Activated CD4-positive, alpha-beta T cell treated with anti-CD3 and anti-CD28 coated beads, Interleukin-2, amount 10 ng/mL, durations not matched to agents 24 days and 14 days (primary cell): ENCODE measurements at regions not wholly inside any gene's neighbourhood (a gene's known extent, or its start where the extent isn't known, plus 50 kb on each side); places are given as distances from the start of the nearest gene placed in this dataset.
"Not testable (repeated sequence)": the region's sequence is repeated elsewhere in the genome, so short reads cannot be mapped to it uniquely, and the experiment has no call there.

ENCODE experiments used
- DNase-seq: peaks from one replicate; pipeline ENCODE4 v3.0.0; 2022
- H3K27ac Mint-ChIP-seq: one replicate; pipeline ENCODE4 v1.8.0; 2022; ENCODE audit warnings: mild to moderate bottlenecking, mixed read lengths
- H3K27me3 Mint-ChIP-seq: one replicate; pipeline ENCODE4 v1.8.0; 2022; ENCODE audit warnings: mixed read lengths
- H3K36me3 Mint-ChIP-seq: one replicate; pipeline ENCODE4 v1.8.0; 2022; ENCODE audit warnings: low read depth, mild to moderate bottlenecking, mixed read lengths
- H3K4me1 Mint-ChIP-seq: one replicate; pipeline ENCODE4 v1.8.0; 2021; ENCODE audit warnings: mixed read lengths
- H3K4me3 Mint-ChIP-seq: one replicate; pipeline ENCODE4 v1.8.0; 2022; ENCODE audit warnings: mild to moderate bottlenecking, moderate library complexity, mixed read lengths
- H3K9me3 Mint-ChIP-seq: one replicate; pipeline ENCODE4 v1.8.0; 2021; ENCODE audit warnings: mixed read lengths
- intact Hi-C: fragments of 100-400 bp; cut with micrococcal nuclease; formaldehyde crosslinking; loops from one replicate; pipeline ENCODE4 v1.15.1; 2023

GRCh38 chrX:13428053-13428786, 108.4 kb upstream of the ATXN3L start:
- Mint-ChIP-seq H3K27ac (no peak overlapping the region), H3K9me3 (no peaks in the 10 kb centered on the region), H3K4me1 (peaks cover 5% of the 10 kb centered on the region), H3K36me3 (no peaks in the 10 kb centered on the region), H3K4me3 (no peak overlapping the region), H3K27me3 (no peaks in the 10 kb centered on the region)
- intact Hi-C loops, result no loop called here
- no peak for DNase-seq

DNA sequence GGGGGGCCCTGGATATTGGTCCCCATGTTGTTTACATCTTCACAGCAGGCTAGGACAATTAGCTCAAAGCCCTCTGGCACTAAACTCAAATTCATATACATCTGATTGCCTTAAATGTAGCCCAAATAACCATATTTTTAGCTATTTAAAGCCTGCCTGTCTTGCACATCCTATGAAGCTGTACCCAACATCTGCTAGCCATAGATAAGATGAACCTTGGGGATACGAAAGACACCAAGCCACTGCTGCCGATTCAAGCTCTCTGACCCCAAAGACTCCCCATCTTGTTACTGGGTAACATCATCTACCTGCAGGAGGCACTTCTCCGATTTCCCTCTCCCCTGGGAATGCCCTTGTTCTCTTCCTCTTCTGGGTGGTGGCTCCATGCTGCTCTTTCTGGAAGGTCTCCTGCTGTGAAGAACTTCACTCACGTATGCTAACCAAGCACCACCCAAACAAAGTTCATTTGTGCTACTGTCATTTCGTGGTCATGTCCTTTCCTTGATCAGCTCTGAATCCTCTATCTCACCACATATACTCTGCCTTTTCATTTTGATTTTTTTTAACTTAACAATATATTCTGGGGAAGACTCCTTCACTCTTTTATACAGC, 107.7 kb upstream of the ATXN3L start:
- H3K36me3 Mint-ChIP-seq, result no peaks in the 10 kb centered on the region
- H3K27ac Mint-ChIP-seq, result no peak overlapping the region
- no peaks in the 10 kb centered on the region for H3K27me3 Mint-ChIP-seq
- H3K4me1 Mint-ChIP-seq, result peaks cover 5% of the 10 kb centered on the region
- no peaks in the 10 kb centered on the region for H3K9me3 Mint-ChIP-seq
- DNase-seq, result no peak
- no peak overlapping the region for H3K4me3 Mint-ChIP-seq
- intact Hi-C loops, result no loop called here

DNA sequence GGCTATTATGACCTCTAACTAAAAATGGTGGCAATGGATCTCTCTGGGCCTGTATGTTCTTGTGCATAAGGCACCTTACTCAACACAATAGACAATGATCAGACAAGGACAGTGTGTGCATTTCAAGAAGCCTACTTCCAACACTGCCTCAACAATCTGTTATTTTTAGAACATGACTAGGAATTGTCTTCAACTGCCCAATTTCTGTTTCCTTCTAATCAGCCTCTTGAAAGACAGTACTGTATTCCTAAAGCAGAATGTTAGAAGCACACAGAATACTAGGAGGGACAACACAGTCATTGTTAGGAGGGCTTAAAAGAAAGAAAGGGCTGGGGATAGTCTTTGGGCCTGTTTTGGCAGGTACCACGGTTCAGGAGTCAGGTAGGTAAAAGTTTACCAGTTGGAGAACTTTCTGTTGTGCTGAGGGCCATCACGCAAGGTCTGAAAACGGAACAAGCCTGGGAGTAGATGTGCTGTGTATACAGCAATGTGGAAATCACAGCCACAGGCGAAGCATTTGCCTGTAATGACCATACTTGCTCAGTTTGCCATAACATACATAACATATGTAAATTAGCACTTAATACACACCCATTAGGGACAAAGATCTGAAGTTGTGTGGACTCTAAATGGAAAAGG, 100.8 kb upstream of the ATXN3L start:
- no peaks in the 10 kb centered on the region for H3K27me3 Mint-ChIP-seq
- no peak overlapping the region for H3K27ac Mint-ChIP-seq
- H3K9me3 Mint-ChIP-seq, result no peaks in the 10 kb centered on the region
- H3K4me3 Mint-ChIP-seq, result no peak overlapping the region
- intact Hi-C loops, result no loop called here
- peaks cover 1% of the 10 kb centered on the region for H3K36me3 Mint-ChIP-seq
- peaks cover 4% of the 10 kb centered on the region for H3K4me1 Mint-ChIP-seq
- no peak for DNase-seq

GRCh38 chrX:13419918-13420317, 100.1 kb upstream of the ATXN3L start:
- Mint-ChIP-seq H3K4me1 (peaks cover 4% of the 10 kb centered on the region), H3K27ac (no peak overlapping the region), H3K36me3 (peaks cover 1% of the 10 kb centered on the region), H3K4me3 (no peak overlapping the region), H3K27me3 (no peaks in the 10 kb centered on the region), H3K9me3 (no peaks in the 10 kb centered on the region)
- intact Hi-C loops, result no loop called here
- no peak for DNase-seq

DNA sequence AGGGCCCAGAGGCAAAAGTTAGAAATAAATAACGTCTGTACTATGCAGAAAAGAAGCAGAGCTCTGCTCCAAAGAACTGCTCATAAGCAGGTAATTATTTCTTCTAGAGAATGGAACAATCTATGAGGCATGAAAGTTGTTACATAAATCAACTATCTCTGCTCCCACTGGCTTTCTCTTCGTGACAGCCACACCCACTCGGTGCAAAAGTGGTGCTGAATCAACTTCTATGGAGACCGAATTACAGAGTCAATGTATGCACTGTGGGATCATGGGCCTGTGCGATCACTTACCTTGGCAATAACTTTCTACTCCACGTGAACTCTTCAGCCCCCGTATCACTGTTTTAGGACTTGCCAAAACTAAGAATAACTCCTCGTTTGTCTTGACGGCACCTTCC, 99.4 kb upstream of the ATXN3L start:
- Mint-ChIP-seq H3K4me1 (peaks cover 4% of the 10 kb centered on the region), H3K27me3 (no peaks in the 10 kb centered on the region), H3K9me3 (no peaks in the 10 kb centered on the region), H3K4me3 (no peak overlapping the region), H3K27ac (no peak overlapping the region), H3K36me3 (peaks cover 1% of the 10 kb centered on the region)
- no peak for DNase-seq
- intact Hi-C loops, result no loop called here

DNA sequence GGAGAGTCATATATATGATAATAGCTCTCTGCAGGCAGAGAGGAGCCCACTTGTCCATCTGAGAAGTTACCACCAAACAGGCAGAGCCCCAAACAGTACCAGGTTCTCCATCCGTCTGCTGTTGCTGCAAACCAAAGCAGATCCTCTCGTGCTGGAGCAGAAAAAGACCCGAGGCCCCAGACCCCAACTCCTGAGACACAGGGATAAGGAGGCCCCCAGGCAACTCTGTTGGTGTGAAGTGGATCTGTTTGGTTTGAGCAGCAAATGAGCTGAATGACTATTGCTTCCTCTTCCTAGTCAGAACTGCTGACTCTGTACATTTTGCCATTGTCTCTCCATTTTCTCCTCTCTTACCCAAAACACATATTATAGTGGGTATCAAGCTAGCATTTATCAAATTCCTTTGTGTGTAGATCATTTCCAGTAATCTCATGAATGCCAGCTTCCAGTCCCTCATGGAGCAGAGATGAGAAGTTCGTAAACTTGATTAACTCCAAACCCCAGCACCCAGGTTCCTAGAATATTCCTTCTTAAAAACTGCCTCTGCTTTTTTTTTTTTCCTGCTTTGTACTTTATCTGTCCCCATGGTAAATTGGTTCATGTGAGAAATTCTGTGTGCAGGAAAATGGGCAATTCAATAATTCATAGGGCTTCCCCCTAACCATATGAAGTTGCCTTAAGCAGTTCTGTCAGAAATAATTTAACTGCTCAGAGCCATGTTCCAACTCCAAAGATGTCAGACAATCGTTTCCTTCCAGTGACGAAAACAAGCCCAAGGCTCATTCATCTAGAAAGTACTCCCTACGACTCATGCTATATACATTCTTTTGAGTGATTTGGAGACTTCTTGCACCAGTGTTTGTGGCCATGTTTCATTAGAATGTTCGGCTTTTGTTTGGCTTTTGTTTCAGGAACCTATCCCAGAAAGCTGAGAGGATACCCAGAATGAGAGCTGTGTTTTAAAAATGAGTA, 98.6 kb upstream of the ATXN3L start:
- Mint-ChIP-seq H3K4me3 (no peak overlapping the region), H3K27me3 (no peaks in the 10 kb centered on the region), H3K9me3 (no peaks in the 10 kb centered on the region), H3K27ac (no peak overlapping the region), H3K36me3 (peaks cover 1% of the 10 kb centered on the region), H3K4me1 (peaks cover 4% of the 10 kb centered on the region)
- intact Hi-C loops, result no loop called here
- DNase-seq, result no peak

GRCh38 chrX:13415509-13415908, 95.7 kb upstream of the ATXN3L start:
- H3K36me3 Mint-ChIP-seq, result peaks cover 1% of the 10 kb centered on the region
- no peak for DNase-seq
- H3K4me3 Mint-ChIP-seq, result no peak overlapping the region
- no peaks in the 10 kb centered on the region for H3K9me3 Mint-ChIP-seq
- H3K27ac Mint-ChIP-seq, result no peak overlapping the region
- no peaks in the 10 kb centered on the region for H3K27me3 Mint-ChIP-seq
- intact Hi-C loops, result no loop called here
- H3K4me1 Mint-ChIP-seq, result peaks cover 4% of the 10 kb centered on the region

- intact Hi-C loops, result no loop called here
- peaks cover 4% of the 10 kb centered on the region for H3K4me1 Mint-ChIP-seq
- no peak for DNase-seq
- H3K4me3 Mint-ChIP-seq, result no peak overlapping the region
- H3K36me3 Mint-ChIP-seq, result peaks cover 1% of the 10 kb centered on the region
- H3K27ac Mint-ChIP-seq, result no peak overlapping the region
- peaks cover 3% of the 10 kb centered on the region for H3K9me3 Mint-ChIP-seq
- no peaks in the 10 kb centered on the region for H3K27me3 Mint-ChIP-seq
Measured at GRCh38 chrX:13414006-13414647, 94.3 kb upstream of the ATXN3L start.

DNA sequence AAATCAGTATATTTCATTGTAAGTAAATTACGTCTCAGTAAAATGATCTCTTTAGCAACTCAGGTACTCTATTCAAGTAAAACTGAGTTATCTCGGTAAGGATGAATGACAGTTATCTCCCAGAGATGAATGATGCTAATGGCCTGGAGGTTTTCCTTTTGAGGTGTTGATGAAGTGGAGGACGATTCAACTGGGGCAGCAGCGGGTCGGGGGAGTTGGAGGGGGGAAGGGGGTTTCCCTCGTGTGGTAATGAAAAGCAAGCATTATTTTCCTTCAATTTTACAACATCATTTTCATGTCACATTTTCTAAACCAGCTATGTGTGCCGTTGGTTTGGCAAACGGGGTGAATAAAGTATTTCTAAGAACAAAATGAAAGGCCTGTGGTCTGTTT, 92.4 kb upstream of the ATXN3L start:
- no peaks in the 10 kb centered on the region for H3K36me3 Mint-ChIP-seq
- no peaks in the 10 kb centered on the region for H3K27me3 Mint-ChIP-seq
- H3K4me1 Mint-ChIP-seq, result no peaks in the 10 kb centered on the region
- intact Hi-C loops, result no loop called here
- H3K27ac Mint-ChIP-seq, result no peak overlapping the region
- no peak overlapping the region for H3K4me3 Mint-ChIP-seq
- DNase-seq, result no peak
- H3K9me3 Mint-ChIP-seq, result peaks cover 3% of the 10 kb centered on the region

GRCh38 chrX:13411496-13412207, 91.8 kb upstream of the ATXN3L start:
- Mint-ChIP-seq H3K27me3 (no peaks in the 10 kb centered on the region), H3K36me3 (no peaks in the 10 kb centered on the region), H3K27ac (no peak overlapping the region), H3K4me3 (no peak overlapping the region), H3K4me1 (no peaks in the 10 kb centered on the region), H3K9me3 (peaks cover 8% of the 10 kb centered on the region)
- intact Hi-C loops, result no loop called here
- DNase-seq, result no peak

- H3K4me3 Mint-ChIP-seq, intact Hi-C loops, H3K27ac Mint-ChIP-seq: not testable (repeated sequence)
Measured at GRCh38 chrX:13408599-13408998, 88.7 kb upstream of the ATXN3L start.

GRCh38 chrX:13404777-13405176, 84.9 kb upstream of the ATXN3L start:
- H3K4me3 Mint-ChIP-seq, H3K36me3 Mint-ChIP-seq, DNase-seq, intact Hi-C loops, H3K4me1 Mint-ChIP-seq, H3K27ac Mint-ChIP-seq, H3K27me3 Mint-ChIP-seq: not testable (repeated sequence)
- H3K9me3 Mint-ChIP-seq, result peaks cover 21% of the 10 kb centered on the region

More at GRCh38 chrX:13408599-13408998, 88.7 kb upstream of the ATXN3L start:
- H3K4me1 Mint-ChIP-seq, H3K27me3 Mint-ChIP-seq, H3K36me3 Mint-ChIP-seq, DNase-seq: not testable (repeated sequence)
- H3K9me3 Mint-ChIP-seq, result peaks cover 18% of the 10 kb centered on the region

DNA sequence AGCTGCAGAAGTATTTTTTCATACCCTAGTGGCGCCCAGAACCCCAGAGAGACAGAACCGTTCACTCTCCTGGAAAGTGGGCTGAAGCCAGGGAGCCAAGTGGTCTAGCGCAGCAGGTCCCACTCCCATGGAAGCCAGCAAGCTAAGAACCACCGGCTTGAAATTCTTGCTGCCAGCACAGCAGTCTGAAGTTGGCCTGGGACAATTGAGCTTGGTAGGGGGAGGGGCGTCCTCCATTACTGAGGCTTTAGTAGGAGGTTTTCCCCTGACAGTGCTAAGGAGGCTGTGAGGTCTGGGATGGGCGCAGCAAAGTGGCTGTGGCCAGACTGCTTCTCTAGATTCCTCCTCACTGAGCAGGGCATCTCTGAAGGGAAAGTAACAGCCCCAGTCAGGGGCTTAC, 84.5 kb upstream of the ATXN3L start:
- Mint-ChIP-seq H3K4me1 (no peaks in the 10 kb centered on the region), H3K36me3 (no peaks in the 10 kb centered on the region), H3K4me3 (no peak overlapping the region), H3K27ac (no peak overlapping the region), H3K27me3 (no peaks in the 10 kb centered on the region), H3K9me3 (peaks cover 20% of the 10 kb centered on the region)
- no peak for DNase-seq
- intact Hi-C loops, result no loop called here
